ENCODE measurements at regions not wholly inside any gene's neighbourhood (a gene's known extent, or its start where the extent isn't known, plus 50 kb on each side); places are given as distances from the start of the nearest gene placed in this dataset.

GRCh38 chr6:8191629-8192028, 89.3 kb upstream of the EEF1E1 start:
- TF ChIP-seq EP300 (IDR thresholded peaks at IDR 0.05) (no peak), POLR2A (IDR thresholded peaks at IDR 0.05; ENCODE audit: low read depth) (no peak)
- TF ChIP-seq, protein P1, sequence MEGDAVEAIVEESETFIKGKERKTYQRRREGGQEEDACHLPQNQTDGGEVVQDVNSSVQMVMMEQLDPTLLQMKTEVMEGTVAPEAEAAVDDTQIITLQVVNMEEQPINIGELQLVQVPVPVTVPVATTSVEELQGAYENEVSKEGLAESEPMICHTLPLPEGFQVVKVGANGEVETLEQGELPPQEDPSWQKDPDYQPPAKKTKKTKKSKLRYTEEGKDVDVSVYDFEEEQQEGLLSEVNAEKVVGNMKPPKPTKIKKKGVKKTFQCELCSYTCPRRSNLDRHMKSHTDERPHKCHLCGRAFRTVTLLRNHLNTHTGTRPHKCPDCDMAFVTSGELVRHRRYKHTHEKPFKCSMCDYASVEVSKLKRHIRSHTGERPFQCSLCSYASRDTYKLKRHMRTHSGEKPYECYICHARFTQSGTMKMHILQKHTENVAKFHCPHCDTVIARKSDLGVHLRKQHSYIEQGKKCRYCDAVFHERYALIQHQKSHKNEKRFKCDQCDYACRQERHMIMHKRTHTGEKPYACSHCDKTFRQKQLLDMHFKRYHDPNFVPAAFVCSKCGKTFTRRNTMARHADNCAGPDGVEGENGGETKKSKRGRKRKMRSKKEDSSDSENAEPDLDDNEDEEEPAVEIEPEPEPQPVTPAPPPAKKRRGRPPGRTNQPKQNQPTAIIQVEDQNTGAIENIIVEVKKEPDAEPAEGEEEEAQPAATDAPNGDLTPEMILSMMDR (IDR thresholded peaks at IDR 0.05), result no peak
